ENCODE measurements at regions not wholly inside any gene's neighbourhood (a gene's known extent, or its start where the extent isn't known, plus 50 kb on each side); places are given as distances from the start of the nearest gene placed in this dataset.

GRCh38 chr3:69491975-69492374 is 106.1 kb upstream of the FRMD4B start:
- 81% methylated on average over 6 of the region's 6 CpGs for WGBS
- Histone ChIP-seq H3K9me3 (ENCODE audit: control insufficient read depth, low read length) (no peaks in the 10 kb centered on the region), H2BK5ac (ENCODE audit: low read depth, low read length, poor library complexity, severe bottlenecking) (no peak overlapping the region)

GRCh38 chr3:69490971-69491370 is 105.1 kb upstream of the FRMD4B start:
- DNase-seq = no peak
- H3K18ac ChIP-seq (ENCODE audit: low read depth in 1 of 2, low read length in 2 of 2) = no peak overlapping the region
- no peaks in the 10 kb centered on the region for H3K36me3 ChIP-seq (ENCODE audit: control insufficient read depth in 1 of 2, insufficient read depth in 2 of 2, low read depth in 1 of 2, low read length in 2 of 2)
- H3K27me3 ChIP-seq (ENCODE audit: control insufficient read depth in 1 of 2, insufficient read depth in 1 of 2, low read length in 2 of 2) = peaks cover 10 to 20% of the 10 kb centered on the region in 2 experiments
- no peak overlapping the region for H2BK12ac ChIP-seq (ENCODE audit: low read length in 2 of 2)
- no peak overlapping the region for H3K23ac ChIP-seq (ENCODE audit: low read length in 2 of 2)
- H4K8ac ChIP-seq (ENCODE audit: low read length) = no peak overlapping the region
- H3K4ac ChIP-seq (ENCODE audit: low read depth in 1 of 2, low read length in 2 of 2) = no peak overlapping the region
- WGBS = 61% methylated on average over 4 of the region's 5 CpGs
- no peak overlapping the region for H3K4me3 ChIP-seq (ENCODE audit: insufficient read depth in 1 of 2, low read depth in 1 of 2, low read length in 2 of 2)
- H2BK120ac ChIP-seq (ENCODE audit: low read depth, low read length) = no peak overlapping the region
- H3K9me3 ChIP-seq (ENCODE audit: control insufficient read depth, low read length) = no peaks in the 10 kb centered on the region
- no peak overlapping the region for H3K14ac ChIP-seq (ENCODE audit: low read length in 2 of 2)
- H3K4me1 ChIP-seq (ENCODE audit: control insufficient read depth, insufficient read depth, low read depth, low read length) = no peaks in the 10 kb centered on the region
- no peak overlapping the region for H3K4me2 ChIP-seq (ENCODE audit: low read length, poor library complexity, severe bottlenecking)
- no peak overlapping the region for H2AFZ ChIP-seq (ENCODE audit: low read depth, low read length)
- no peak overlapping the region for H3K9ac ChIP-seq (ENCODE audit: low read length)
- H3K79me1 ChIP-seq (replicated peaks; ENCODE audit: low read length, poor library complexity, severe bottlenecking) = no peaks in the 10 kb centered on the region
- H4K91ac ChIP-seq (ENCODE audit: low read length) = no peak overlapping the region
- H2BK15ac ChIP-seq (ENCODE audit: low read depth, poor library complexity, severe bottlenecking) = no peak overlapping the region
- no peak overlapping the region for H3K27ac ChIP-seq (ENCODE audit: low read length, poor library complexity, severe bottlenecking)
- H2BK5ac ChIP-seq (ENCODE audit: low read depth, low read length, poor library complexity, severe bottlenecking) = no peak overlapping the region
- no peak overlapping the region for H2AK5ac ChIP-seq (ENCODE audit: low read length, severe bottlenecking)

More at GRCh38 chr3:69491975-69492374, 106.1 kb upstream of the FRMD4B start:
- H2BK12ac ChIP-seq (ENCODE audit: low read length in 2 of 2) = no peak overlapping the region
- no peak overlapping the region for H3K14ac ChIP-seq (ENCODE audit: low read length in 2 of 2)
- no peak overlapping the region for H2BK15ac ChIP-seq (ENCODE audit: low read depth, poor library complexity, severe bottlenecking)
- H3K4me1 ChIP-seq (ENCODE audit: control insufficient read depth, insufficient read depth, low read depth, low read length) = no peaks in the 10 kb centered on the region
- no peak for DNase-seq
- H3K27me3 ChIP-seq (ENCODE audit: control insufficient read depth in 1 of 2, insufficient read depth in 1 of 2, low read length in 2 of 2) = peaks cover 7 to 19% of the 10 kb centered on the region in 2 experiments
- H3K18ac ChIP-seq (ENCODE audit: low read depth in 1 of 2, low read length in 2 of 2) = no peak overlapping the region
- H4K8ac ChIP-seq (ENCODE audit: low read length) = no peak overlapping the region
- no peaks in the 10 kb centered on the region for H3K36me3 ChIP-seq (ENCODE audit: control insufficient read depth in 1 of 2, insufficient read depth in 2 of 2, low read depth in 1 of 2, low read length in 2 of 2)
- no peak overlapping the region for H3K9ac ChIP-seq (ENCODE audit: low read length)
- no peak overlapping the region for H3K23ac ChIP-seq (ENCODE audit: low read length in 2 of 2)
- H3K4me3 ChIP-seq (ENCODE audit: insufficient read depth in 1 of 2, low read depth in 1 of 2, low read length in 2 of 2) = no peak overlapping the region
- no peak overlapping the region for H3K27ac ChIP-seq (ENCODE audit: low read length, poor library complexity, severe bottlenecking)
- H3K4ac ChIP-seq (ENCODE audit: low read depth in 1 of 2, low read length in 2 of 2) = no peak overlapping the region
- no peak overlapping the region for H2AFZ ChIP-seq (ENCODE audit: low read depth, low read length)
- H2AK5ac ChIP-seq (ENCODE audit: low read length, severe bottlenecking) = no peak overlapping the region
- no peak overlapping the region for H3K4me2 ChIP-seq (ENCODE audit: low read length, poor library complexity, severe bottlenecking)
- no peak overlapping the region for H4K91ac ChIP-seq (ENCODE audit: low read length)
- no peak overlapping the region for H2BK120ac ChIP-seq (ENCODE audit: low read depth, low read length)
- no peaks in the 10 kb centered on the region for H3K79me1 ChIP-seq (replicated peaks; ENCODE audit: low read length, poor library complexity, severe bottlenecking)

GRCh38 chr3:69490235-69490634 is 104.3 kb upstream of the FRMD4B start:
- H2BK15ac ChIP-seq (ENCODE audit: low read depth, poor library complexity, severe bottlenecking) = no peak overlapping the region
- no peak overlapping the region for H2BK5ac ChIP-seq (ENCODE audit: low read depth, low read length, poor library complexity, severe bottlenecking)
- H3K14ac ChIP-seq (ENCODE audit: low read length in 2 of 2) = no peak overlapping the region
- no peak overlapping the region for H4K8ac ChIP-seq (ENCODE audit: low read length)
- no peak overlapping the region for H3K18ac ChIP-seq (ENCODE audit: low read depth in 1 of 2, low read length in 2 of 2)
- WGBS = 31% methylated on average over 1 of the region's 1 CpG
- H3K9me3 ChIP-seq (ENCODE audit: control insufficient read depth, low read length) = no peaks in the 10 kb centered on the region
- no peaks in the 10 kb centered on the region for H3K4me1 ChIP-seq (ENCODE audit: control insufficient read depth, insufficient read depth, low read depth, low read length)
- H3K4me2 ChIP-seq (ENCODE audit: low read length, poor library complexity, severe bottlenecking) = no peak overlapping the region
- H3K27me3 ChIP-seq (ENCODE audit: control insufficient read depth in 1 of 2, insufficient read depth in 1 of 2, low read length in 2 of 2) = peaks cover 9 to 20% of the 10 kb centered on the region in 2 experiments
- DNase-seq = no peak
- no peak overlapping the region for H4K91ac ChIP-seq (ENCODE audit: low read length)
- H3K23ac ChIP-seq (ENCODE audit: low read length in 2 of 2) = no peak overlapping the region
- no peak overlapping the region for H2BK12ac ChIP-seq (ENCODE audit: low read length in 2 of 2)
- H3K36me3 ChIP-seq (ENCODE audit: control insufficient read depth in 1 of 2, insufficient read depth in 2 of 2, low read depth in 1 of 2, low read length in 2 of 2) = no peaks in the 10 kb centered on the region
- H2BK120ac ChIP-seq (ENCODE audit: low read depth, low read length) = no peak overlapping the region
- H3K9ac ChIP-seq (ENCODE audit: low read length) = no peak overlapping the region
- no peak overlapping the region for H3K27ac ChIP-seq (ENCODE audit: low read length, poor library complexity, severe bottlenecking)
- H3K79me1 ChIP-seq (replicated peaks; ENCODE audit: low read length, poor library complexity, severe bottlenecking) = no peaks in the 10 kb centered on the region
- H2AFZ ChIP-seq (ENCODE audit: low read depth, low read length) = no peak overlapping the region
- no peak overlapping the region for H2AK5ac ChIP-seq (ENCODE audit: low read length, severe bottlenecking)
- no peak overlapping the region for H3K4ac ChIP-seq (ENCODE audit: low read depth in 1 of 2, low read length in 2 of 2)
- H3K4me3 ChIP-seq (ENCODE audit: insufficient read depth in 1 of 2, low read depth in 1 of 2, low read length in 2 of 2) = no peak overlapping the region

GRCh38 chr3:69488026-69488425 is 102.1 kb upstream of the FRMD4B start:
- H3K23ac ChIP-seq (ENCODE audit: low read length in 2 of 2) = no peak overlapping the region
- H2AK5ac ChIP-seq (ENCODE audit: low read length, severe bottlenecking) = no peak overlapping the region
- no peak overlapping the region for H3K4me3 ChIP-seq (ENCODE audit: insufficient read depth in 1 of 2, low read depth in 1 of 2, low read length in 2 of 2)
- H3K14ac ChIP-seq (ENCODE audit: low read length in 2 of 2) = no peak overlapping the region
- H3K36me3 ChIP-seq (ENCODE audit: control insufficient read depth in 1 of 2, insufficient read depth in 2 of 2, low read depth in 1 of 2, low read length in 2 of 2) = no peaks in the 10 kb centered on the region
- H2BK5ac ChIP-seq (ENCODE audit: low read depth, low read length, poor library complexity, severe bottlenecking) = no peak overlapping the region
- no peaks in the 10 kb centered on the region for H3K4me1 ChIP-seq (ENCODE audit: control insufficient read depth, insufficient read depth, low read depth, low read length)
- H3K4ac ChIP-seq (ENCODE audit: low read depth in 1 of 2, low read length in 2 of 2) = no peak overlapping the region
- H2BK120ac ChIP-seq (ENCODE audit: low read depth, low read length) = no peak overlapping the region
- no peak overlapping the region for H3K9ac ChIP-seq (ENCODE audit: low read length)
- peaks cover 5 to 17% of the 10 kb centered on the region in 2 experiments for H3K27me3 ChIP-seq (ENCODE audit: control insufficient read depth in 1 of 2, insufficient read depth in 1 of 2, low read length in 2 of 2)
- no peak overlapping the region for H4K91ac ChIP-seq (ENCODE audit: low read length)
- no peak overlapping the region for H4K8ac ChIP-seq (ENCODE audit: low read length)
- H3K79me1 ChIP-seq (replicated peaks; ENCODE audit: low read length, poor library complexity, severe bottlenecking) = no peaks in the 10 kb centered on the region
- no peak for DNase-seq
- H3K9me3 ChIP-seq (ENCODE audit: control insufficient read depth, low read length) = no peaks in the 10 kb centered on the region
- no peak overlapping the region for H3K27ac ChIP-seq (ENCODE audit: low read length, poor library complexity, severe bottlenecking)
- no peak overlapping the region for H2BK12ac ChIP-seq (ENCODE audit: low read length in 2 of 2)
- H3K4me2 ChIP-seq (ENCODE audit: low read length, poor library complexity, severe bottlenecking) = no peak overlapping the region
- no peak overlapping the region for H2AFZ ChIP-seq (ENCODE audit: low read depth, low read length)
- H3K18ac ChIP-seq (ENCODE audit: low read depth in 1 of 2, low read length in 2 of 2) = no peak overlapping the region
- no peak overlapping the region for H2BK15ac ChIP-seq (ENCODE audit: low read depth, poor library complexity, severe bottlenecking)
